HG03280 (cell line): ENCODE measurements at regions not wholly inside any gene's neighbourhood (a gene's known extent, or its start where the extent isn't known, plus 50 kb on each side); places are given as distances from the start of the nearest gene placed in this dataset.
"Not testable (repeated sequence)": the region's sequence is repeated elsewhere in the genome, so short reads cannot be mapped to it uniquely, and the experiment has no call there.

Experiments used
- ATAC-seq: cut with Tn5 transposase; IDR thresholded peaks from one replicate; pipeline ENCODE4 v1.9.1; 2021; ENCODE audit warnings: mild to moderate bottlenecking, moderate library complexity; ENCODE audit not compliant: unreplicated experiment

DNA sequence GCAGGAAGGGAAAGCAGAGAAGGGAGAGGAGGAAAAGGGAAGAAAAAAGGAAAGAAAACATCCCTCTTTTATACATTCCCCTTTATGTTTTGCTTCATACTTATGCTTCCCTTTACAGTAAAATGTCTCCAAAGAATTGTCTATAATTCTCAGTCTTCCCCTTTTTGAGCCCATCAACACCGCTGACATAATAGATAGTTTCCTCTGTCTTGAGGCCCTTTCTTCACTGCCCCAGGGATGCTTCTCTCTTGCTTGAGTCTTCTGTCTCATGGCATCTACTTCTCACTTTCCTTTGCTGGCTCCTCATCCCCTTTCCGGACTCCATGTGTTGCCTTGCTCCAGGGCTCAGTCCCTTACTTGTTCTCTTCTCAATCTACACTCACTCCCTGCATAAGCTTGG lies 99.7 kb upstream of the DAZL start:
- no peak for ATAC-seq

DNA sequence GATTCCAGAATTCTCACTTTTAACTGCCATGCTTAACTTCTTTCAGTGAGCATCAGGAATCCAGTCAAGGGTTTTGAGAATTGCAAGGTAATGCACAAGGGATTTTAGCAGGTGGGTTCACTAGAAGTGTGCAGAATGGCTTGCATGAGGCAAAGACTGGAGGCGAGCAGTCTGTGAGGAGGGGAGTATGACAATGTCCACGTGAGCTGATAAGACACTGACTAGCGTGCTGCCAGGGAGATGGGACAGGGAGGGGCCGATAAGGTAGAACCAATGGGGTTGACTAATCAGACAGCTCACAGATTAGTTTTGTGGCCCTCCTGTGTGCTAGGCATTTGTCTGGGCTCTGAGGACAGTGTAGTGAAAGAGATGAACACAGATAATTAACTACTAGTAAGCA lies 102.0 kb upstream of the DAZL start:
- no peak for ATAC-seq

DNA sequence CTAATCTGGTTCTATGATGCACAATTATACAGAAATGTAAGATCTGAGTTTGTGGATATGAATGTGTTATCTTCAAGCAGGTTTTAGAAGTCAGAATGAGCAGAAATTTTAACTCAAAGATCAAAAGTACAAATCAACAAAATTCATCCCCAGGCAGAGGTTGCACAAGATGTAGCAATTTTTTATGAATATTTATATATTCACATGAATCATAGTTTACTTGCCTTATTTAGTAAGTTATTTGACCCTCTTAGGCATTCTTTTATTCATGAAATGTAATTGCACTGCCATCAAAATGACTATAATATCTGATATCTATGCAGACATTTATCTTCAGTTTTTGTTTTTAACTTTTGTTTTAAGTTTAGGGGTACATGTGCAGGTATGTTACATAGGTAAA lies 103.1 kb upstream of the DAZL start:
- ATAC-seq = no peak

DNA sequence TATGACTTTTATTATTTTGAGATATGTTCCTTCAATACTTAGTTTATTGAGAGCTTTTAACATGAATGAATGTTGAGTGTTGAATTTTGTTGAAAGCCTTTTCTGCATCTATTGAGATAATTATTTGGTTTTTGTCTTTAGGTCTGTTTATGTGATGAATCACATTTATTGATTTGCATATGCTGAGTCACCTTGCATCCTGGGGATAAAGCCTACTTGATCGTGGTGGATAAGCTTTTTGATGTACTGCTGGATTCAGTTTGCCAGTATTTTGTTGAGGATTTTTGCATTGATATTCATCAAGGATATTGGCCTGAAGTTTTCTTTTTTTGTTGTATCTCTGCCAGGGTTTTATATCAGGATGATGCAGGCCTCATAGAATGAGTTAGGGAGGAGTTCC lies 106.5 kb upstream of the DAZL start:
- not testable (repeated sequence) for ATAC-seq

DNA sequence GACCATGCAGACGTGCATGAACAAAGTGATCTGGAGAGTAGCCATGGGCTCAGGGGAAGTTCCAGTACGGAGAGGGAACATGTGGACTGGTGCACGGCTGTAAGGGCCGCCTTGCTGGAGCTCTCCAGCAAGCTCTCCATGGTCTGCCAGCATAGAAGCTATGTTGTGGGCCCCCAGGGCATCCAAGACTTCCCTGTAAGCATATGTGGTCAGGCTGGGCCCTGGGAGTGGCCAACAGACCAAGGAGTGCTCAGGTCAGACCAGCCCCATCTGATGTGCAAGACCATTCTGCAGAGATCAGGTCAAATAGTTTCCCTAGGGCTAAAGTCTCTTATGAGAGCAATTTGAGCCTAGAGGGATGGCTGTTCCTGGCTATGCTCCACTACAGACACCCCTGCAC lies 110.1 kb upstream of the DAZL start:
- no peak for ATAC-seq

DNA sequence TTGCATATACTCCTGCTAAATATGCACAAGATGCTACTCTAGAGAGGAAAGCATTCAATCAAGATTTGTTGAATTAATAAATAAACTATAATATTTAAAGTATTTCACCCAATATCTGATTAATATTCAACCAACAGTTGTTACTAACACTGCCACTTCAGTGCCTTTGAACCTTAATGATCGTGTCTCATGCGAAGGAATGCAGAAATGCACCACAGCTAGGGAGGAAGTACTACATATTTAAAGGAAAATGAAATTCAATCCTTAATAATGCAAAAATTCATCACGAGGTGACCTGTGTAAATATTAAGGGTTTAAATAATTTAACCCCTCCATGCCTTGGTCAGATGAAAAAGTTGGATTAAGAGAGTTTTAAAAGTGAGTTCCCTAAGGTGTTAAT lies 114.2 kb upstream of the DAZL start:
- no peak for ATAC-seq

DNA sequence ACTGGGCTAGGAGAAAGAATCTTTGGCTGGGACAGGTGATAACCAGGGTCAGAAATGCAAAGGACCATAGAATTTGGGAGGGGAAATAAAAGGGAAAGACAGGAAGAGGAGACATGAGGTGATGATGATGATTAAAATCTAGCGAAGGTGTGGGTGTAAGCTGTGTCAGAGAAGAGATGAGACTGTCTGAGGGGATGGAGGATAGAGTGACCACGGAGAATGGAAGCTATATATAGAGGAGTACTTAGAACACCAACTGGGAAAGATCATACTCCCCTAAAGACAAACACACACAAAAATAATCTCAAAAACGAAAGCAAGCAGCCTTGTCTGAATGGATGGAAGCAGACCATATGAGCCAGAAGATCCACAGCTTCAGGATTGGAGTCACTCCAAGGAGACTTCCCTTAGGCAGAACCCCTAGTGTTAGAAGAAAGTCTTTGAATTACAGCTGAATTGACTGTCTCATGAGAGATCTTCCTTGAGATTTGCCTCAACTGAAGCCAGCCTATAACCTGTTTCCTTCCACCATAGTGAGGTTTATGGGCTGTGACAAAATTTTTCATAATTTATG lies 115.2 kb upstream of the DAZL start:
- no peak for ATAC-seq

DNA sequence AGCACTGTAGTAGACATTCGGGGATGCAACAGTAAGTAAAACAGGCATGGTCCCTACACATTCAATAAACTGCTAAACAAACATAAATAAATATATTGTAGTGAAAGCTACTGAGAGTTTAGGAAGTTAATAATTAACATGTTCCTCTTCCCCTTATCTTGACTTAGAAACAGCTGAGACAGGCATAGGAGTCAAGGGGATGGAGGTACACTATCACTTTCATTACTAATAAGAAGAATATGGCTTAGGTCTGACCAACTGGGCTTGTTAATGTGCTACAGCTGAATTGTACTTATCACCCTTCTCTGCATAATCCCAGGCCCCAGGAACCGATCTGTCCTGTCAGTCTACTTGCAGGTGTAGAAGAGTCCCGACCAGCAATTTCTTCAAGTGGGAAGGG lies 116.3 kb upstream of the DAZL start:
- no peak for ATAC-seq

DNA sequence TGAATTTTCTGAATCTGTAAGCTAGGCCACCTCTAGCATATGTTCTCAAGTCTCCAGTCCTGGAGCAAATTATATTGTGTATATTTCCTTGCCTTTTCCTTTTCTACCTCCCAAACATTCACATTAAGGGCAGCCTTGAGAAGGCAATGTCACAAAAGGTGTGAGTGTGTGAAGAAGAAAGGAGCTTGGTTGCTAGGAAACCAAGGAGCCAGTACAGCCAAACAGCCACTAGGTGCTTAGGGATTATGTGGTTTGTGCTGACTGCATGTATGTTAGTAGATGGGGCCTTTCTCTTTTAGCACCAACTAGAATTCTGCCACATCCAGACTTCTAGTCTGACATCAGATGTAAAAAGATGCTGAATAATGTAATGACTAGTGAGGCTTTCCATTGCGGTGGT lies 118.8 kb upstream of the DAZL start:
- ATAC-seq = no peak

DNA sequence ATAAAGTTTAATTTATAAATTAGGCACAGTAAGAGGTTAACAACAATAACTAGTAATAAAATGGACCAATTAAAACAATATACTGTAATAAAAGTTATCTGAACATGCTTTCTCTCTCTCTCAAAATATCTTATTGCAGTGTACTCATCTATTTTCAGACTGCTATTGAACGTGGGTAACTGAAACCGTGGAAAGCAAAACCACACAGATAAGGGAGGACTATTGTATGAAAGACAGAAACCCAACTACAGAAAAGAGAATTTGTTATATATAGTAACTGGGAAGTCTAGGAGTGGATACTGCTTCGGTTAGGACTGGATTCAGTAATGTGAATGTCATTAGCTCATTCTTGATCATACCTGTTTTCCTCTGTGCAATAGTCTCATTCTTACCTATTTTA lies 119.3 kb upstream of the DAZL start:
- no peak for ATAC-seq

DNA sequence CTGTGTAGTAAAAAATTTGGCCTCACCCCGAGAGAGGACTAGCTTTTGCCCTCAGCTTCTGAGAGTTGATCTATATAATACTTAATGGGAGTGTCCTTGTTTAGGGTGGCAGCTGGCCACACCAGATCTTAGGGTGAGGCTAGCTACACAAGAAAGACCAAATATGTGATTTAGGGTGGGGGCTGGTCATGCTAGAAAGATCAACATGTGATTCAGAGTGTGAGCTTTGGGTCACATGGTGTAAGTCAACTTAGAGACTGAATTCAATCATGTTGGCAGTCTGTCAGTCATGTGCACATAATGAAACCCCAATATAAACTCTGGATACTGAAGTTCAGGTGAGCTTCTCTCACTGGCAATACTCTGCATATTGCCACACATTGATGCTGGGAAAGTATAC lies 120.7 kb upstream of the DAZL start:
- ATAC-seq = no peak

DNA sequence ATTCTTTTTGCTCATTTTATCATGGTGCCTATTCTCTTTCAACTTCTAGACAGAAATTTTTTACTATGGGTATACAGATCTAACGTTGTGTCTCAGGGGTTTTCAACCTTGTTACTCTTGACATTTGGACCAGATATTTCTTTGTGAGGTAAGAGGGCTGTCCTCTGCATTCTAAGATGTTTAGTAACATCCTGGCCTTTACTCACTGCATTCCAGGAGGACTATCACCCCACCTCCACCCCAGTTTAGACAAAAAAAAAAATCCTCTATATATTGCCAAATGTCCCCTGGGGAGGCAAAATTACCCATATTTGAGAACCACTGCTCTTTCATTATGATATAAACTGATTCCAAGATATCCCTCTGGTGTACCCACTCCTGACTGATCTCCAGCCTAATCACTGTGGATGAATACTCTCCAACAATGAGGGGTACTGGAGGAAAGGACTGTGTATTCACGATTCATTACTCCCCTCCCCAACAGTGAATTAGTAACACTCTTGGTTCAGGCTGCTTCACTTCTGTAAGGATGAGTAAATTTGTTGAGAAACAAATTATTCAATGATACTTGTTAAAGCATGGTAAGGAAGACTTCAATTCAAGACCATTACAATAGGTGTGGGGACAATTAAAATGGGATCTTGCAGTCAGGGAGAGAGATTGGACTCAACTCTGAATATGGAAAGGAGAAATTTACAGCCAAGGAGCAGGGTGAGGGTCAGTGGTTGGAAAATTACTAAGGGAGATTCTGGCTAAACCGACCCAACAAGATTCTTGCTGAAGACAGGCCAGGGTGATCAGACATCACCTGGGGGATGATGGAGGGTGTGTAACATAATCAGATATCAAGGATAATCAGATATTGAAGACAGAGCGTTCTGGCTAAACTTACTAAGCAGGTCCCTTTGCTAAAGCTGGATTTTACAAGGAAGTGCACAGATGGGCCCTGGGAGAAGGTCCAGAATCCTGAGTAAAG lies 123.8 kb upstream of the DAZL start:
- no peak for ATAC-seq

DNA sequence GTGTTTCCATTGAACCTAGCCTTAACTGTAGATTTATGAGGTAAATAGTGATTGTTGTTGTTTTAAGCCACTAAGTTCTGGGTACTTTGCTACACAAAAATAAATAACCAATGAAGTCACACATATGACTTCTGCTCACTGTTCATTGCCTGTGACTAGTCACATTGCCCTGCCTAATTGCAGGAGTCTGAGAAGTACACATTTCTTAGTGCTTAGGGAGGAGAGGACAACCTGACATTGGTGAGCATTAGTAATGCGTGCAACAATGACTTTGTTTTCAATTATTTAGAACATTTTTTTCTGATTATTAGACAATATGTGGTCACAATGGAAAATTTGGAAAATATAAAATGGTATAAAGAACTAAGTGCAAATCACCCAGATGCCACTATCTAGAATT lies 133.2 kb upstream of the DAZL start:
- no peak for ATAC-seq

DNA sequence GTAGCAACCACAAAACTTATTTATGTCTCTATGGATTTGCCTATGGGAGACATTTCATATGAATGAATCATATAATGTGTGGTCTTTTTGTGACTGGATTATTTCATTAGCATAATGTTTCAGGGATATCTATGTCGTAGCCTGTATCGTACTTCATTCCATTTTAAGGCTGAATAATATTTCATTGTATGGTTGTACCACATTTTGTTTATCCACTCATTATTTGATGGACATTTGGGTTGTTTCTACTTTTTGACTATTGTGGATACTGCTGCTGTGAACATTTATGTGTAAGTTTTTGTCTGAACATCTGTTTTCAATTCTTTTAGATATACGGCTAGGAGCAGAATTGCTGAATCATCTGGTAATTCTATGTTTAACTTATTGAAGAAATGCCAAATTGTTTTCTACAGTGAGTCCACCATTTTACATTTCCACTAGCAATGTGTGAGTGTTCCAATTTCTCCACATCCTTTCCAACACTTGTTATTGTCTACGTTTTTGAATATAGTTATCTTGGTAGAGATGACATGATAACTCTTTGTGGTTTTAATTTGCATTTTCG lies 134.4 kb upstream of the DAZL start:
- ATAC-seq = no peak

DNA sequence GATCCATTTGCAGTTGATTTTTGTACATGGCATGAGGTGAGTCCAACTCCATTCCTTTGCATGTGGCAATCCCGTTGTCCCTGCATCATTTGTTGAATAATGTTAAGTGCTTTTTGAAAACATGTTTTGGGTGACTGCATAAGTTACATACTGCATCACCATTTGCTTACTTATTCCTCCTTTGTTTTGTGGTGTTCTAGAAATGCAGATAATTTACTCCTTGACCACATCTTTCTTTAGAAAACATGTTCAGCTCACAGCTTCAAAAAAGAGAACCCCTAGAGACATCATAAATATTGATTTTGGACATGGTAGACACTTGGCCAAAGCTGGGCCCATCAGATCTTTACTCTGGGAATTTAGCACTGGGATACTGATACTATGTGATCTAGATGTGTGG lies 135.3 kb upstream of the DAZL start:
- no peak for ATAC-seq

DNA sequence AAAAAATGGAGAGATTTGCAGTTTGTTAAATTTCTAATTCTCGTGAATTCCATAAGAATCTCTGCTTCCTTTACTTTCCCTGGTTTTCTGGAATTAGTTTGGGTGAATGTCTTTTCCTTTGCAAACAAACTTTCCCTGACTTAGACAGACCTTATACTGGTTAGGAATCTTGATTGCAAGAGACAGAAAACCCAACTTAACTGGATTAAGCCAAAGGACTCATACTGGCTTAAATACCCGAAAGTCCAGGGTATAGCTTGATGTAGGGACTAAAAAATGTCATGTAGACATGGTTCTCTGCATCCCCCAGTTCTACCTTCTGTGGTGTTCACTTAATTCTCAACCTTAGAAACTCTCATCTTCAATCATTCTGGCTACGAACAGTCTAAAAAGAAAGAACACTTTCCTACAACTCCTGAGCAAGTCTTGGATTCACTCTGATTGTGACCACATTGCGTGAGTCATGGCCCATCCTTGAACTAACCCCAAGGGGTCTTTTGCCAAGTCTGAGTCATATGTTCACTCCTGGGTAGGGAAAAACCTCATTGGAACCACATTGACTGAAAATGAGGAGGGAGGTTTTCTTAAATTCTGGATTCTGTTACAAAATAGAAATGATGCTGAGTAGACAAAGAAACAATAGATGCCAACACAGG lies 136.0 kb upstream of the DAZL start:
- no peak for ATAC-seq

DNA sequence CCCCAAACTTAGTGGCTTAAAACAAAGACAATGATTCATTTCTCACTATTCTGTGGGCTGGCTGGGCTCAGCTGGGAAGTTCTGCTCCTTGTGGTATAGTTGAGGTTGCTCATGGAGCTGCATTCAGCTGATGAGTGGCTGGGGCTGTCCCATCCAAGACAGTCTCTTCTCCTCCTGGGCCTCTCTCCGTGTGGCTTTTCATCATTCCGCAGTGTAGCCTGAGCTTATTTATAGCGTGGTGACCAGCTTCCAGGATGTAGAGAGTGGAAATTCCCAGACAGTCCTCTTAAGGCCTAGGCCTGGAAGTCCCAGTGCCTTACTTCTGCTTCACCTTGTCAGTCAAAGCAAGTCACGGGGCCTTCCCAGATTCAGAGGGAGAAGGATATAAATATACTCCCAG lies 136.7 kb upstream of the DAZL start:
- peak; percentile 58 for ATAC-seq

DNA sequence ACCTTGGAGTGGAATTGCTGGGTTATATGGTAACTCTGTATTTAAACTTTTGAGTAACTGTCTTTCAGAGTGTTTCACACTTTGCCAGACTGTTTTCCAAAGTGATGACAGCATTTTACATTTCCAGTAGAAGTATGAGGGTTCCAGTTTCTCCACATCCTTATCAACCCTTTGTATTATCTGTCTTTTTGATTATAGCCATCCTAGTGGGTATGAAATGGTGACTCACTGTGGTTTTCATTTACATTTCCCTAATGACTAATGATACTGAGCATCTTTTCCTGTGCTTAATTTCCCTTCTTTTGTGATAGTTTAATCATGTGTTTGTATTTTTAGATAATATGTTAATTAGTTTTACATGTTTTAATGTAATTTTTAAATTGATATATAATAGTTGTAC lies 138.1 kb upstream of the DAZL start:
- no peak for ATAC-seq

DNA sequence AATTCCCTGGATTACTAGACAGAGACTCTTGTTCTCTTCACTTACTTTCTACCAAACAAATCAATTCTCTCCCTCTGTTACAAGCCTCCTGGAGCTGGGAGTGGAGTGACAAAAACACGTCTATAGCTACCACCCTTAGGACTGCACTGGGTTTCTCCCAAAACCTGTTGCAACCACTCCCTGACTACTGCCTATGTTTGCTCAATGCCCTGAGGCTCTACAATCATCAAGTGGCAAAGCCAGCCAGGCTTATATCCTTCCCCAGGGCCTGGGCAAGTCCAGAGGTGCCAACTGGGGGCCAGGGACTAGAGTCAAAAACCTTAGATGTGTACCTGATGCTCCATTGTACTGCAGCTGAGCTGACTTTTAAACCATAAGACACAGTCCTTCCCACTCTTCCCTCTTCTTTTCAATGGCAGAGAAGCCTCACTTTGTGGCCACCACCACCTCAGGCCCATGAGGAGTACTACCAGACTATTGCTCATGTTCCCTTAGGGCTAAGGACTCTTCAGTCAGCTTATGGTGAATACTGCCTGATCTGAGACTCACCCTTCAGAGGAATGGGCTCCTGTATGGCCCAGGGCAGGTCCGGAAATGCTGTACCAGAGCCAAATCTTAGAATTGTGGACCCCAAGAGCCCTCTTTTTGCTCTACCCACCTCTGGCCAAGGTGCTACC lies 125.4 kb upstream of the PLCL2 start:
- no peak for ATAC-seq

DNA sequence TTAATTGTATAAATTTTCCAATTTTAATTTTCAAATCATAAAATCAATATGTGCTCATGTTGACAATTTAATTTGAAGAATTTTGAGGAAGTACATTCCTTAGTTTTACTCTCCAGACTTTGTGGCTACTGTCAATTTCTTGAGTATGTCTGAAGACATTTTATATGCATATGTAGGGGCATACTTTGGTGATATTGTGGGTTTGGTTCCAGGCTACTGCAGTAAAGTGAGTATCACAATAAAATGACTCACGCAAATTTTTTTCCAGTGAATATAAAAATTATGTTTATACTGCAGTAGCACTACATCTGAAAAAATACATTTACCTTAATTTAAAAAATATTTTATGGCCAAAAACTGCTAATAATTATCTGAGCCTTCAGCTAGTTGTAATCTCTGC lies 123.2 kb upstream of the PLCL2 start:
- ATAC-seq = no peak

DNA sequence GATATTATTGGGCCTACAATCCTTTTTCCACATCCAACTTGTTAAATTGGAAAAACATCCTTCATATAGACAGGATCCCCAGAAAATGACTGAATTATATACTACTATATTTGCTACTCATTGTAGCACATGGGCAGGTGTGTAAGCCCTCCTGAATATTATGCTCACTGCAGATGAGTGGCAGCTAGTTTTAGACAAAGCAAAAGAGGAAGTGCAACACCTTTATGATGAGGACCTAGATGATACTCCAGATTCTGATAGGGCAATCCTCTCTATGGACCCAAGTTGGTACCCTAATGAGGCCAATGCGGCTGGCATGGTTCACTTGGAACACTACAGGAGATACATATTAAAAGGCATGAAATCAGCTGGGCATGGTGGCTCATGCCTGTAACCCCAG lies 119.1 kb upstream of the PLCL2 start:
- no peak for ATAC-seq
